ENCODE measurements at regions not wholly inside any gene's neighbourhood (a gene's known extent, or its start where the extent isn't known, plus 50 kb on each side); places are given as distances from the start of the nearest gene placed in this dataset.

GRCh38 chr1:80392529-80392928 lies 1386.0 kb upstream of the ADGRL4 start:
- H3K36me3 Mint-ChIP-seq (ENCODE audit: insufficient read depth in 2 of 2): no peaks in the 10 kb centered on the region
- no peaks in the 10 kb centered on the region for H3K27me3 Mint-ChIP-seq (ENCODE audit: low read depth)
- ATAC-seq (replicated peaks in 1 of 2): no peak
- no peaks in the 10 kb centered on the region for H3K4me1 Mint-ChIP-seq (ENCODE audit: low read depth)
- no peak for DNase-seq
- peaks cover 1 to 8% of the 10 kb centered on the region in 2 donors for H3K9me3 Mint-ChIP-seq
- no peak overlapping the region for H3K4me3 Mint-ChIP-seq
- H3K27ac Mint-ChIP-seq: no peak overlapping the region

DNA sequence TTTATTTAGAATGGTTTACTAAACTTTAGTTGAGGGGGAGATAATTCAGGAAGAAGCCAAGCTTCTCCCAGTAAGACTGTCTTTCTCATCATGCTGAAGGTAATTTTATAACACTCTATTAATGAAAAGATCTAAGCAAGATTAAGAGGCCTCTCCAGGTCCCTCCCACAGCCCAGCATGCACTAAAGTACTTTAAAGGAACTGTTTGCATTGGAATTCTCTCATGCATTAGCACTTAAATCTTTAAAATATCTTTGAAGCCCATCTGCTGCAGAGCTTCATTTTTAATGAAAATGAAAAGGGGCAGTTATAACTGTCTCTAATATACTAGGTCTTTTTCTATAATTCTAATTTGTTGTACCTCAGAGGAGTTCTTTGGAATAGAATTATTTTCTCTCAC lies 1379.1 kb upstream of the ADGRL4 start:
- Mint-ChIP-seq H3K9me3 (peaks cover 1 to 11% of the 10 kb centered on the region in 2 donors), H3K27me3 (ENCODE audit: low read depth) (no peaks in the 10 kb centered on the region), H3K27ac (no peak overlapping the region), H3K36me3 (ENCODE audit: insufficient read depth in 2 of 2) (no peaks in the 10 kb centered on the region), H3K4me3 (no peak overlapping the region), H3K4me1 (ENCODE audit: low read depth) (no peaks in the 10 kb centered on the region)
- ATAC-seq (replicated peaks in 1 of 2): no peak
- DNase-seq: no peak

GRCh38 chr1:80384959-80385358 lies 1378.4 kb upstream of the ADGRL4 start:
- ATAC-seq (replicated peaks in 1 of 2): no peak
- Mint-ChIP-seq H3K27me3 (ENCODE audit: low read depth) (no peaks in the 10 kb centered on the region), H3K27ac (no peak overlapping the region), H3K9me3 (peaks cover 1 to 13% of the 10 kb centered on the region in 2 donors), H3K4me3 (no peak overlapping the region), H3K4me1 (ENCODE audit: low read depth) (no peaks in the 10 kb centered on the region), H3K36me3 (ENCODE audit: insufficient read depth in 2 of 2) (no peaks in the 10 kb centered on the region)
- no peak for DNase-seq

- no peaks in the 10 kb centered on the region for H3K27me3 Mint-ChIP-seq (ENCODE audit: low read depth)
- DNase-seq (no peak), ATAC-seq (replicated peaks in 1 of 2) (no peak)
- H3K27ac Mint-ChIP-seq: no peak overlapping the region
- H3K9me3 Mint-ChIP-seq: peaks cover under 1 to 9% of the 10 kb centered on the region in 2 donors
- no peak overlapping the region for H3K4me3 Mint-ChIP-seq
- no peaks in the 10 kb centered on the region for H3K4me1 Mint-ChIP-seq (ENCODE audit: low read depth)
- H3K36me3 Mint-ChIP-seq (ENCODE audit: insufficient read depth in 2 of 2): no peaks in the 10 kb centered on the region
Measured at GRCh38 chr1:80384083-80384830, 1377.7 kb upstream of the ADGRL4 start.

DNA sequence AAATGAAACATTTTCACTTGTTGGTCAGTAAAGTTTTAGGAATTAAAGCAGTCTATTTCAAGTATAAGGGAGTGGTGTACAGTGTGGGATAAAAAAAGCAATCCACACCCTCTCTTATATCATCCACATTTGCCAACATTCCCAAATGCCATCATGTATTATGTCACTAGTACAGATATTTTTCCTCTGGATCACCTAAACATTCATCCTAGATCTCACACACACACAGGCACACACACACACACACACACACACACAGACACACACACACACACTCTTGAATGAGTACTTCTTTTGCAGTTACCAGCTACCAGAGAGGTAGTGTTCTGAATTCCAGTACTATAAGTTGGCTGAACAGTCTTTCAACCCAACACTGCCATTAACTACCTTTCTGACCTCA lies 1369.1 kb upstream of the ADGRL4 start:
- Mint-ChIP-seq H3K9me3 (peaks cover 7 to 13% of the 10 kb centered on the region in 2 donors), H3K4me1 (ENCODE audit: low read depth) (no peaks in the 10 kb centered on the region), H3K27me3 (ENCODE audit: low read depth) (no peaks in the 10 kb centered on the region), H3K27ac (no peak overlapping the region), H3K4me3 (no peak overlapping the region), H3K36me3 (ENCODE audit: insufficient read depth in 2 of 2) (no peaks in the 10 kb centered on the region)
- no peak for DNase-seq
- no peak for ATAC-seq (replicated peaks in 1 of 2)

DNA sequence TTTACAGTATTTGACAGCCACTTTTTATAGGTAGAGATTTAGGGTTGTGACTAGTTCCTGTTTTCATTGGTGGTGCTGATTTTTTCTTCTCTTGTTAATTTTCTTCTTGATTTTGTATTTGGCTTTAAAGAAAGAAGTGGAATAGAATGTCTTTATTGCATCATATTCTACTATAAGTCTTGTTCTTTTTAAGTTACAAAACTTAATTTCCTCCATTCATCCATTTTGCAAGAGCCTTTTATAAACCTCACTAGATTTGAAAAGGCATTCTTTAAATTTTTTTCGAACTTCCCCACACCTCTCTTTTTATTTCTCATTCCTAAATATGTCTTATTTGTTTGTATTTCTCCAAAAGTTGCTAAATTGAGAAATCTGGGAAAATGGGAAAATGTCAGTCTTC lies 1368.6 kb upstream of the ADGRL4 start:
- ATAC-seq (replicated peaks in 1 of 2) (no peak), DNase-seq (no peak)
- H3K4me3 Mint-ChIP-seq: no peak overlapping the region
- H3K9me3 Mint-ChIP-seq: peaks cover 7 to 11% of the 10 kb centered on the region in 2 donors
- no peaks in the 10 kb centered on the region for H3K4me1 Mint-ChIP-seq (ENCODE audit: low read depth)
- H3K36me3 Mint-ChIP-seq (ENCODE audit: insufficient read depth in 2 of 2): no peaks in the 10 kb centered on the region
- no peaks in the 10 kb centered on the region for H3K27me3 Mint-ChIP-seq (ENCODE audit: low read depth)
- H3K27ac Mint-ChIP-seq: no peak overlapping the region

DNA sequence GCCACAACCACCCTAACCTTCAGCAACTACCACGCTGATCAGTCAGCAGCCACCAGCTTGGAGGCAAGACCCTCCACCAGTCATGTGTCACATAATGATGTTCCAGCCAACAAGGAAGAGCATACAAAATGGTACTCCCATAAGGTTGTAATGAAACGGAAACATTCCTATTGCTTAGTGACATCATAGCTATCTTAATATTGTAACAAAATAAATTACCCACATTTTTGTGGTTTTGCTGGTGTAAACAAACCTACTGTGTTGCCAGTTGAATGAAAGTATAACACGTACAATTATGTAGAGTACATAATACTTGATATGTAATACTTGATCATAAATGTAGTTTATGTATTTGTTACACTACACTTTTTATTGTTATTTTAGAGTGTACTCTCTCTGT lies 1363.2 kb upstream of the ADGRL4 start:
- H3K9me3 Mint-ChIP-seq: peaks cover 5 to 8% of the 10 kb centered on the region in 2 donors
- H3K4me3 Mint-ChIP-seq: no peak overlapping the region
- H3K27me3 Mint-ChIP-seq (ENCODE audit: low read depth): no peaks in the 10 kb centered on the region
- no peaks in the 10 kb centered on the region for H3K36me3 Mint-ChIP-seq (ENCODE audit: insufficient read depth in 2 of 2)
- DNase-seq (no peak), ATAC-seq (replicated peaks in 1 of 2) (no peak)
- no peaks in the 10 kb centered on the region for H3K4me1 Mint-ChIP-seq (ENCODE audit: low read depth)
- H3K27ac Mint-ChIP-seq: no peak overlapping the region

- no peaks in the 10 kb centered on the region for H3K4me1 Mint-ChIP-seq (ENCODE audit: low read depth)
- H3K36me3 Mint-ChIP-seq (ENCODE audit: insufficient read depth in 2 of 2): no peaks in the 10 kb centered on the region
- H3K27me3 Mint-ChIP-seq (ENCODE audit: low read depth): no peaks in the 10 kb centered on the region
- DNase-seq (no peak), ATAC-seq (replicated peaks in 1 of 2) (no peak)
- no peak overlapping the region for H3K4me3 Mint-ChIP-seq
- peaks cover 5 to 8% of the 10 kb centered on the region in 2 donors for H3K9me3 Mint-ChIP-seq
- no peak overlapping the region for H3K27ac Mint-ChIP-seq
Measured at GRCh38 chr1:80367058-80367457, 1360.5 kb upstream of the ADGRL4 start.

- H3K4me3 Mint-ChIP-seq: no peak overlapping the region
- H3K4me1 Mint-ChIP-seq (ENCODE audit: low read depth): no peaks in the 10 kb centered on the region
- DNase-seq (no peak), ATAC-seq (replicated peaks in 1 of 2) (no peak)
- no peaks in the 10 kb centered on the region for H3K36me3 Mint-ChIP-seq (ENCODE audit: insufficient read depth in 2 of 2)
- H3K27me3 Mint-ChIP-seq (ENCODE audit: low read depth): no peaks in the 10 kb centered on the region
- H3K9me3 Mint-ChIP-seq: peaks cover 6 to 9% of the 10 kb centered on the region in 2 donors
- no peak overlapping the region for H3K27ac Mint-ChIP-seq
Measured at GRCh38 chr1:80365359-80366021, 1359.0 kb upstream of the ADGRL4 start.

GRCh38 chr1:80363689-80364475 lies 1357.4 kb upstream of the ADGRL4 start:
- no peak overlapping the region for H3K27ac Mint-ChIP-seq
- ATAC-seq (replicated peaks in 1 of 2): no peak
- H3K9me3 Mint-ChIP-seq: peaks cover 6 to 10% of the 10 kb centered on the region in 2 donors
- no peak for DNase-seq
- H3K36me3 Mint-ChIP-seq (ENCODE audit: insufficient read depth in 2 of 2): no peaks in the 10 kb centered on the region
- no peaks in the 10 kb centered on the region for H3K27me3 Mint-ChIP-seq (ENCODE audit: low read depth)
- no peaks in the 10 kb centered on the region for H3K4me1 Mint-ChIP-seq (ENCODE audit: low read depth)
- no peak overlapping the region for H3K4me3 Mint-ChIP-seq

DNA sequence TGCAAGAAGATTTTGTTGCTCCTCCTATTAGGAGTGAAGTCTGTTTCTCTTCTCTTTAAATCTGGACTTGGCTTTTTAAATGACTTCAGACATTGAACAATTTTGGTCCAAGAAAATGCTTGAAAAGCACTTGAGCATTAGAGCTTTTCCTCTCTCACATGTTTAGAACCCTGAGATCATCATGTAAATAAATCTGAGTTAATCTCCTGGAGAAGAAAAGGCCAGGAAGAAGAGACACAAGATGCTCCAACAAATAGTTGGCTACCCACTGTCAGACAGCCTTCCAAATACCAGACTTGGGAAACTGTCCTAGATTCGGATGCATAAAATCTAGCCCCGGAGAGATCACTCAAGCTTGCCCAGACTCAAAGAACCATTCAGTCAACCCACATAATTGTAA lies 1353.1 kb upstream of the ADGRL4 start:
- Mint-ChIP-seq H3K9me3 (peaks cover 4 to 6% of the 10 kb centered on the region in 2 donors), H3K27ac (no peak overlapping the region), H3K4me1 (ENCODE audit: low read depth) (no peaks in the 10 kb centered on the region), H3K27me3 (ENCODE audit: low read depth) (no peaks in the 10 kb centered on the region), H3K36me3 (ENCODE audit: insufficient read depth in 2 of 2) (peaks cover 0 to 2% of the 10 kb centered on the region in 2 donors), H3K4me3 (no peak overlapping the region)
- DNase-seq (no peak), ATAC-seq (replicated peaks in 1 of 2) (no peak)

DNA sequence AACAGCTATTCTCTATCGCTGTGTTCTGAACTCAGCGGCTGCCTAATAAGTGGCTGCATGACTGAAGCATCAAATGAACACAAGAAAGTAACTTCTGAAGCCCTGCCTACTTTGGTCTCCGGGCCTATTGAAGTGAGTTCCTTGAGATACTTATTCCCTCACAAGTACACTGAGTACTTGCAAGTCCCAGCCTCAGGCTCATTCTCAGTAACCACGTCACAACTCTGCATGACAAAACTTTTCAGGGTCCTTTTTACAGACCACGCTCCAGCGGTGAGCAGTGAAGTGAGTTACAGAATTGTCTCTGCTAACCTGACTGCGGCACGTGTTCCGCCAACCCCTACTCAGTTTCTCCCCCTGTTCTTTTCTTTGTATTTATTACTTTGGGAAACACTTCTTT lies 1342.7 kb upstream of the ADGRL4 start:
- no peak overlapping the region for H3K4me3 Mint-ChIP-seq
- DNase-seq (no peak), ATAC-seq (replicated peaks in 1 of 2) (no peak)
- no peaks in the 10 kb centered on the region for H3K4me1 Mint-ChIP-seq (ENCODE audit: low read depth)
- H3K27ac Mint-ChIP-seq: no peak overlapping the region
- peaks cover 0 to 5% of the 10 kb centered on the region in 2 donors for H3K36me3 Mint-ChIP-seq (ENCODE audit: insufficient read depth in 2 of 2)
- peaks cover 12 to 13% of the 10 kb centered on the region in 2 donors for H3K9me3 Mint-ChIP-seq
- H3K27me3 Mint-ChIP-seq (ENCODE audit: low read depth): no peaks in the 10 kb centered on the region

DNA sequence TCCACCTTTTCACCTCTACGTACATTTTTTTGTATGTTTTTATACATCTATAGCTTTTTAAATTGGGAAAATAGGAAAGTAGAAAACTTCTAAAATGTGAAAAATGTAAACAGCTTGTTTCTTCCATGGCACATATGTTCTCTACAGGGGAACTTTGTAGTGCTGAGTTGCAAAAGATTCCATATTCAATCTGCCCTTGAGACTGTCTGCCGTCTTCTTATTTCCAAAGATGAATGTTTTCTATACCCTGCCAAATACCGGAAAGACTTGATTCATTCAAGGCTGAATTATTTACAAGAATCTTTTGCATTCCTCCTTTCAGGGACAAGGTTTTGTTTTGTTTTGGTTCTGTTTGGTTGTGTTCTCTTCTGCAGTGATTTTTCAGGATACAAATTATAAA lies 1334.5 kb upstream of the ADGRL4 start:
- H3K27ac Mint-ChIP-seq: no peak overlapping the region
- no peak overlapping the region for H3K4me3 Mint-ChIP-seq

More for the DNA sequence above, 1334.5 kb upstream of the ADGRL4 start:
- DNase-seq: no peak
- no peak for ATAC-seq (replicated peaks in 1 of 2)
- Mint-ChIP-seq H3K36me3 (ENCODE audit: insufficient read depth in 2 of 2) (peaks cover 2 to 3% of the 10 kb centered on the region in 2 donors), H3K9me3 (peaks cover 13 to 15% of the 10 kb centered on the region in 2 donors), H3K4me1 (ENCODE audit: low read depth) (no peaks in the 10 kb centered on the region), H3K27me3 (ENCODE audit: low read depth) (no peaks in the 10 kb centered on the region)

All from activated T-cell treated with anti-CD3 and anti-CD28 coated beads, Interleukin-2, amount 50 U/mL, for 72 hours (primary cell).